Stimulated activated CD4-positive, alpha-beta T cell treated with anti-CD3 and anti-CD28 coated beads, Interleukin-2, amount 100 ng/mL, for 24 hours (primary cell): ENCODE measurements at regions not wholly inside any gene's neighbourhood (a gene's known extent, or its start where the extent isn't known, plus 50 kb on each side); places are given as distances from the start of the nearest gene placed in this dataset.
"Not testable (repeated sequence)": the region's sequence is repeated elsewhere in the genome, so short reads cannot be mapped to it uniquely, and the experiment has no call there.

ENCODE experiments used
- DNase-seq, 2 donors: peaks; one replicate each; pipeline ENCODE4 v3.0.0-alpha.2; 2020

DNA sequence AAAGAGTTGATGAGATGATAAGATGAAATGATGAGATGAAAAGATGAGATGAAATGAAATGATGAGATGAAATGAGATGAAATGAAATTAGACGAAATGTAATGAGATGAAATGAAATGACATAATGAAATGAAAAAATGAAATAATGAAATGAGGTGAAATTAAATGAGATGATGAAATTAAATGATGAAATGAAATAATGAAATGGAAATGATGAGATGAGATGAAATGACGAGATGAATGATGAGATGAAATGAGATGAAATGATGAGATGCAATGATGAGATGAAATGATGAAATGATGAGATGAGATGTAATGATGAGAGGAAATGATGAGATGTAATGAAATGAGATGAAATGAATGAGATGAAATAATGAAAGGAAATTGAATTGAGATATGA lies 339.3 kb upstream of the PLGLB1 start:
- not testable (repeated sequence) for DNase-seq

GRCh38 chr2:87361805-87362204 lies 340.2 kb upstream of the PLGLB1 start:
- not testable (repeated sequence) for DNase-seq

GRCh38 chr2:87364379-87364778 lies 342.7 kb upstream of the PLGLB1 start:
- DNase-seq = not testable (repeated sequence)

DNA sequence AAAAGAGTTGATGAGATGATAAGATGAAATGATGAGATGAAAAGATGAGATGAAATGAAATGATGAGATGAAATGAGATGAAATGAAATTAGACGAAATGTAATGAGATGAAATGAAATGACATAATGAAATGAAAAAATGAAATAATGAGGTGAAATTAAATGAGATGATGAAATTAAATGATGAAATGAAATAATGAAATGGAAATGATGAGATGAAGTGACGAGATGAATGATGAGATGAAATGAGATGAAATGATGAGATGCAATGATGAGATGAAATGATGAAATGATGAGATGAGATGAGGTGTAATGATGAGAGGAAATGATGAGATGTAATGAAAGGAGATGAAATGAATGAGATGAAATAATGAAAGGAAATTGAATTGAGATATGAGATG lies 343.4 kb upstream of the PLGLB1 start:
- DNase-seq = not testable (repeated sequence)

- not testable (repeated sequence) for DNase-seq
Observed at GRCh38 chr2:87386063-87386560, 361.8 kb upstream of the PLGLB2 start.

- DNase-seq = not testable (repeated sequence)
Observed at GRCh38 chr2:87395784-87396183, 352.1 kb upstream of the PLGLB2 start.

DNA sequence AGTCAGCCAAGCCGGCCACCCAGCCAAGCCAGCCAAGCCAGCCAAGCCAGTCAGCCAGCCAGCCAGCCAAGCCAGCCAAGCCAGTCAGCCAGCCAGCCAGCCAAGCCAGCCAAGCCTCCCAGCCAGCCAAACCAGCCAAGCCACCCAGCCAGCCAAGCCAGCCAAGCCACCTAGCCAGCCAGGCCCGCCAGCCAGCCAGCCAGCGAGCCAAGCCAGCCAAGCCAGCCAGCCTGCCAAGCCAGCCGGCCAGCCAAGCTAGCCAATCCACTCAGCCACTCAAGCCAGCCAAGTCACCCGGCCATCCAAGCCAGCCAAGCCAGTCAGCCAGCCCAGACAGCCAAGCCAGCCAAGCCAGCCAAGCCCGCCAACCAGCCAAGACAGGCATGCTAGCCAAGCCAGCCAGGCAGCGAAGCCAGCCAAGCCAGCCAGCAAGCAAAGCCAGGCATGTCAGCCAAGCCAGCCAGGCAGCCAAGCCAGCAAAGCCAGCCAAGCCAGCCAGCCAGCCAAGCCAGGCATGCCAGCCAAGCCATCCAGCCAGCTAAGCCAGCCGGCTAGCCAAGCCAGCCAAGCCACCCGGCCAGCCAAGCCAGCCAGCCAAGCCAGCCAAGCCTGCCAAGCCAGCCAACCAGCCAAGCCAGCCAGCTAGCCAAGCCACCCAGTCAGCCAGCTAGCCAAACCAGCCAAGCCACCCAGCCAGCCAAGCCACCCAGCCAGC lies 351.2 kb upstream of the PLGLB2 start:
- DNase-seq = not testable (repeated sequence)

- not testable (repeated sequence) for DNase-seq
Observed at GRCh38 chr2:87397276-87398065, 350.4 kb upstream of the PLGLB2 start.

GRCh38 chr2:87398567-87399305 lies 349.2 kb upstream of the PLGLB2 start:
- not testable (repeated sequence) for DNase-seq

GRCh38 chr2:87401726-87402345 lies 346.1 kb upstream of the PLGLB2 start:
- no peak for DNase-seq

DNA sequence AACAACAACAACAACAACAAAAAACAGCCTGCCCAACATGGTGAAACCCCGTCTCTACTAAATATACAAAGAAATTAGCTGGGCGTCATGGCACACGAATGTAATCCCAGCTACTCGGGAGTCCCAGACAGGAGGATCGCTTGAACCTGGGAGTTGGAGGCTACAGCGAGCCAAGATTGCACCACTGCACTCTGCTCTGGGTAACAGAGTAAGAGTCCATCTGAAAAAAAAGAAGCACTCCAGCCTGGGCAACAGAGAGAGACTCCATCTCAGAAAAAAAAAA lies 344.1 kb upstream of the PLGLB2 start:
- DNase-seq = no peak

- DNase-seq = not testable (repeated sequence)
Observed at GRCh38 chr2:87404411-87405255, 343.3 kb upstream of the PLGLB2 start.

DNA sequence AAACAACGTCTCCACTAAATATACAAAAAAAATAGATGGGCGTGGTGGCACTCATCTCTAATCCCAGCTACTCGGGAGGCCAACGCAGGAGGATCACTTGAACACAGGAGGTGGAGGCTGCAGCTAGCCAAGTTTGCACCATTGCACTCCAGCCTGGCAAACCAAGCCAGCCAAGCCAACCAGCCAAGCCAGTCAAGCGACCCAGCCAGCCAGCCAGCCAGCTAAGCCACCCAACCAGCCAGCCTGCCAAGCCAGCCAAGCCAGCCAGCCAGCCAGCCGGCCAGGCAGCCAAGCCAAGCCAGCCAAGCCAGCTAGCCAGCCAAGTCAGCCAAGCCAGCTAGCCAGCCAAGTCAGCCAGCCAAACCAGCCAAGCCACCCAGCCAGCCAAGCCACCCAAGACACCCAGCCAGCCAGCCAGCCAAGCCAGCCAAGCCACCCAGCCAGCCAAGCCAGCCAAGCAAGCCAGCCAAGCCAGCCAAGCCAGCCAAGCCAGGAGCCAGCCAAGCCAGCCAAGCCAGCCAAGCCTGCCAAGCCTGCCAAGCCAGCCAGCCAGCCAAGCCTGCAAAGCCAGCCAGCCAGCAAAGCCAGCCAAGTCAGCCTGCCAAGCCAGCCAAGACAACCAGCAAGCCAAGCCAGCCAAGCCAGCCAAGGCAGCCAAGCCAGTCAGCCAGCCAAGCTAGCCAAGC lies 342.2 kb upstream of the PLGLB2 start:
- DNase-seq = not testable (repeated sequence)

GRCh38 chr2:87406406-87407175 lies 341.3 kb upstream of the PLGLB2 start:
- not testable (repeated sequence) for DNase-seq

GRCh38 chr2:87409601-87410000 lies 338.3 kb upstream of the PLGLB2 start:
- DNase-seq = not testable (repeated sequence)

GRCh38 chr2:87410371-87410770 lies 337.5 kb upstream of the PLGLB2 start:
- DNase-seq = not testable (repeated sequence)

GRCh38 chr2:87412036-87412820 lies 335.7 kb upstream of the PLGLB2 start:
- not testable (repeated sequence) for DNase-seq

DNA sequence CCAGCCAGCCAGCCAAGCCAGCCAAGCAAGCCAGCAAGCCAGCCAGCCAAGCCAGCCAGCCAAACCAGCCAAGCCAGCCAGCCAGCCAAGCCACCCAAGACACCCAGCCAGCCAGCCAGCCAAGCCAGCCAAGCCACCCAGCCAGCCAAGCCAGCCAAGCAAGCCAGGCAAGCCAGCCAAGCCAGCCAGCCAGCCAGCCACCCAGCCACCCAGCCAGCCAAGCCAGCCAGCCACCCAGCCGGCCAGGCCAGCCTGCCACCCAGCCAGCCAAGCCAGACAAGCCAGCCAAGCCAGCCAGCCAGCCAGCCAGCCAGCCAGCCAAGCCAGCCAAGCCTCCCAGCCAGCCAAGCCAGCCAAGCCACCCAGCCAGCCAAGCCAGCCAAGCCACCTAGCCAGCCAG lies 333.6 kb upstream of the PLGLB2 start:
- DNase-seq = not testable (repeated sequence)

DNA sequence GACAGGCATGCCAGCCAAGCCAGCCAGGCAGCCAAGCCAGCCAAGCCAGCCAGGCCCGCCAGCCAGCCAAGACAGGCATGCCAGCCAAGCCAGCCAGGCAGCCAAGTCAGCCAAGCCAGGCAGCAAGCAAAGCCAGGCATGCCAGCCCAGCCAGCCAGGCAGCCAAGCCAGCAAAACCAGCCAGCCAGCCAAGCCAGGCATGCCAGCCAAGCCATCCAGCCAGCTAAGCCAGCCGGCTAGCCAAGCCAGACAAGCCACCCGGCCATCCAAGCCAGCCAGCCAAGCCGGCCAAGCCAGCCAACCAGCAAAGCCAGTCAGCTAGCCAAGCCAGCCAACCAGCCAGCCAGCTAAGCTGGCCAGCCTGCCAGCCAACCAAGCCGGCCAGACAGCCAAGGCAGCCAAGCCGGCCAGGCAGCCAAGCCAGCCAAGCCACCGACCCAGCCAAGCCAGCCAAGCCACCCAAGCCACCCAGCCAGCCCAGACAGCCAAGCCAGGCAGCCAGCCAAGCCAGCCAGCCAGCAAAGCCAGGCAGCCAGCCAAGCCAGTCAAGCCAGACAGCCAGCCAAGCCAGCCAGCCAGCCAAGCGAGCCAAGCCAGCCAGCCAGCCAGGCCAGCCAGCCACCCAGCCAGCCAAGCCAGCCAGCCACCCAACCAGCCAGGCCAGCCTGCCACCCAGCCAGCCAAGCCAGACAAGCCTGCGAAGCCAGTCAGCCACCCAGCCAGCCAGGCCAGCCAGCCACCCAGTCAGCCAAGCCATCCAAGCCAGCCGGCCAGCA lies 332.9 kb upstream of the PLGLB2 start:
- DNase-seq = not testable (repeated sequence)
